ENCODE measurements at regions not wholly inside any gene's neighbourhood (a gene's known extent, or its start where the extent isn't known, plus 50 kb on each side); places are given as distances from the start of the nearest gene placed in this dataset.
"Not testable (repeated sequence)": the region's sequence is repeated elsewhere in the genome, so short reads cannot be mapped to it uniquely, and the experiment has no call there.

DNA sequence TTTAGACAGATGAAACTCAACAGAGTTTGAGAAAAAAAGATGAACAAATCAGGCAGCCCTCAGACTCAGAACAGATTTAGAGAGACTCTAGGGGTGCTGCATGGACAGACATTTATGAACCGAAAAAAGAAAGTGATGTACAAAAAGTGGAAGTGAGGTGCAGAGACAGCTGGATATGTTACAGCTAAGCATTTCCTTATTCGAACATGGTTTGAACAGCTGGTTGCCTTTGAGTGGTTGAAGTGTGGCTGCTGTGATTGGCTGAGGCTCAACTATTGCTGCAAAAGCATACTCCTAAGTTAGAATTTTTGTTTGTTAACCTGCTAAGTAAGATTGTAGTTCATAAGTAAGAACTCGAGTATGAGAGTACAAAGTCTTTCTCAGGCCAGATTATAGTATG, 331.5 kb upstream of the PABPC4L start:
- Mint-ChIP-seq H3K9me3 (no peaks in the 10 kb centered on the region), H3K4me3 (no peak overlapping the region), H3K4me1 (no peaks in the 10 kb centered on the region), H3K27me3 (no peaks in the 10 kb centered on the region), H3K27ac (no peak overlapping the region)
- DNase-seq (no peak), ATAC-seq (no peak)

GRCh38 chr4:134531013-134531412, 329.4 kb upstream of the PABPC4L start:
- H3K27ac Mint-ChIP-seq = no peak overlapping the region
- DNase-seq (no peak), ATAC-seq (no peak)
- no peak overlapping the region for H3K4me3 Mint-ChIP-seq
- no peaks in the 10 kb centered on the region for H3K9me3 Mint-ChIP-seq
- no peaks in the 10 kb centered on the region for H3K4me1 Mint-ChIP-seq
- H3K27me3 Mint-ChIP-seq = no peaks in the 10 kb centered on the region

DNA sequence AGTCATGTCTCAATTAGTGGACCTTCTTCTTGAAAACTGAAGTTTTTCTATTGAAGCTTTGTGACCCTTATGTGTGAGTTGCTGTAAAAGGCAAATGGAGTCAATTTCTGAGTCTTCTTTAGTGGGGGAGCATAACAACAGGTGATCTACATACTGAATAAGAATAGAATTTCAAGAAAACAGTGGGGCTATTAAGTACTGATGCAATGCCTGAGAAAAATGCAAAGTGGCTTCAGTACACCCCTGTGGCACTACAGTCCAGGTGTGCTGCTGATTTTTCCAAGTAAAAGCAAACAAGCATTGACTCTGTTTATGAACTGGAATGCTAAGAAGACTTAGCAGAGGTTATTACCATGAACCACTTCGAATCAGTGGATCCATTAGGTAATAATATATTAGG, 328.0 kb upstream of the PABPC4L start:
- Mint-ChIP-seq H3K27me3 (no peaks in the 10 kb centered on the region), H3K4me1 (no peaks in the 10 kb centered on the region), H3K27ac (no peak overlapping the region), H3K9me3 (no peaks in the 10 kb centered on the region), H3K4me3 (no peak overlapping the region)
- ATAC-seq (no peak), DNase-seq (no peak)

GRCh38 chr4:134518574-134519217, 317.1 kb upstream of the PABPC4L start:
- Mint-ChIP-seq H3K9me3 (no peaks in the 10 kb centered on the region), H3K27ac (no peak overlapping the region), H3K4me3 (no peak overlapping the region), H3K4me1 (no peaks in the 10 kb centered on the region), H3K27me3 (no peaks in the 10 kb centered on the region)
- DNase-seq (no peak), ATAC-seq (no peak)

DNA sequence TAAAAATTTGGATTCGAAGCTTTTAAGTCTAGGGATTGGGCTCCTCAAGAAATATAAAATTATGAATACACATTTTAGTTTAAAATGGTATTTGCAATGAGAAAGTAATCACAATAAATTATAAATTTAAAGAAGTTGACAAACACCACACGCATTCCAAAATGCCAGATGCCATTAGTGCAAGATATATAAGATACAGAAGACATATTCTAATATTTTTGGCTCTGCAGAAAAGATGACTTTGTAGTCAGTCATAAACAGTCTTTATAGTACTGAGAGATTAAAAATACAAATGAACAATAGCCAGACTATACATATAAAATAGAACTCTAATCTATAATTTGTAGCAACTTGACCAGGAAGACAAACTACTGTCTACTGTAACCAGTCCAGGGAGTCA, 309.0 kb upstream of the PABPC4L start:
- peaks cover 5 to 22% of the 10 kb centered on the region in 2 donors for H3K9me3 Mint-ChIP-seq
- no peaks in the 10 kb centered on the region for H3K27me3 Mint-ChIP-seq
- no peak for DNase-seq
- no peaks in the 10 kb centered on the region for H3K4me1 Mint-ChIP-seq
- H3K4me3 Mint-ChIP-seq = no peak overlapping the region
- ATAC-seq = no peak
- no peak overlapping the region for H3K27ac Mint-ChIP-seq

- no peak for ATAC-seq
- no peak overlapping the region for H3K27ac Mint-ChIP-seq
- DNase-seq = no peak
- H3K9me3 Mint-ChIP-seq = peaks cover 5 to 17% of the 10 kb centered on the region in 2 donors
- H3K4me3 Mint-ChIP-seq = no peak overlapping the region
- H3K4me1 Mint-ChIP-seq = no peaks in the 10 kb centered on the region
- H3K27me3 Mint-ChIP-seq = no peaks in the 10 kb centered on the region
Observed at GRCh38 chr4:134505511-134505910, 303.9 kb upstream of the PABPC4L start.

GRCh38 chr4:134501973-134502643, 300.5 kb upstream of the PABPC4L start:
- no peak for ATAC-seq

DNA sequence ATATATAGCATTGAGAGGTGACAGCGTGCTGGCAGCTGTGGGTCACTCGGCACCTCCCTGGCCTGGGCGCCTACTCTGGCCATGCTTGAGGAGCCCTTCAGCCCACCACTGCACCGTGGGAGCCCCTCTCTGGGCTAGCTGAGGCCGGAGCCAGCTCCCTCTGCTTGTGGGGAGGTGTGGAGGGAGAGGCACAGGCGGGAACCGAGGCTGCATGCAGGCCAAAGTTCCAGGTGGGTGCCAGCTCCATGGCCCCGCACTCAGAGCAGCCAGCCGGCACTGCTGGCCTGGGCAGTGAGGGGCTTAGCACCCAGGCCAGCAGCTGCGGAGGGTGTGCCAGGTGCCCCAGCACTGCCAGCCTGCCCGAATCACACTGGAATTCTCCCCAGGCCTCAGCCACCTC, 299.9 kb upstream of the PABPC4L start:
- not testable (repeated sequence) for H3K27me3 Mint-ChIP-seq, ATAC-seq, H3K9me3 Mint-ChIP-seq, DNase-seq, H3K27ac Mint-ChIP-seq, H3K4me3 Mint-ChIP-seq, H3K4me1 Mint-ChIP-seq

More at GRCh38 chr4:134501973-134502643, 300.5 kb upstream of the PABPC4L start:
- no peaks in the 10 kb centered on the region for H3K9me3 Mint-ChIP-seq
- no peaks in the 10 kb centered on the region for H3K4me1 Mint-ChIP-seq
- H3K27ac Mint-ChIP-seq = no peak overlapping the region
- DNase-seq = no peak
- no peak overlapping the region for H3K4me3 Mint-ChIP-seq
- no peaks in the 10 kb centered on the region for H3K27me3 Mint-ChIP-seq

DNA sequence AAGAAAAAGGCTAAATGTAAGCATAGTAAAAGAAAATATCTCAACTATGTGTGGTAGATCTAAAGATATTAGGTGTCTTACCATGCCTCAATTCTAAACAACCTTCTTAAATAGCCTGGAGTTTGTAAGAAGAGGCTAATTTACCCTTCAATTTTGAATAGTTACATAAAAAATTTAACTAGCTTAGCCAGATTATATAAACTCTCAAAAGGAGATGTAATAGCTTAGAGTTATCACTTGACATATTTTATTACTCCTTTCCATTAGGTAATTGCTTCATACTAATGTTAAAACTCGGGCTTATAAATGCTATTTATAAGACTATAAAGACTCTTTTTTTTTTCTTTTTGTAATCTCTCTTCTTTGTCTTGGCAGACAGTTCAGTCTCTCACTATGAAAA, 297.5 kb upstream of the PABPC4L start:
- DNase-seq = no peak
- H3K4me1 Mint-ChIP-seq = no peaks in the 10 kb centered on the region
- H3K4me3 Mint-ChIP-seq = no peak overlapping the region
- H3K9me3 Mint-ChIP-seq = no peaks in the 10 kb centered on the region
- no peak overlapping the region for H3K27ac Mint-ChIP-seq
- H3K27me3 Mint-ChIP-seq = no peaks in the 10 kb centered on the region
- ATAC-seq = no peak

DNA sequence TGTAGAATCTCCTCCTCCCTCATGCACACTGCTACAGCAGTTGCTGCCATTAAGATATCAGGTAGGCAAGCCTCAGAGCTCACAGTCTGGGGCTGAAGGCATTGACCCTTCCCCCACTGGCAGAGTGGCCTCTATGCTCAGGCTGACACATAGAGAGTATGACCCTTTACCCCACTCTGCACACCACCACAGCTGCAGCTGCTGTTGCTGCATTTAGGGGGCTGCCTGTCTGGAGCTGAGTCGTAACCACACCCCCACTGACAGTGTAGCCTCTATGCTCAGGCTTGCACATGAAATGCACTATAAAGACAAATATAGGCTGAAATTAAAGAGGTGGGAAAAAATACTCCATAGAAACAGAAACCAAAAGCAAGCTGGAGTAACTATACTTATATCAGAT, 289.3 kb upstream of the PABPC4L start:
- DNase-seq (no peak), ATAC-seq (no peak)
- no peak overlapping the region for H3K4me3 Mint-ChIP-seq
- no peaks in the 10 kb centered on the region for H3K27me3 Mint-ChIP-seq
- no peak overlapping the region for H3K27ac Mint-ChIP-seq
- H3K4me1 Mint-ChIP-seq = no peaks in the 10 kb centered on the region
- H3K9me3 Mint-ChIP-seq = peaks cover 6 to 20% of the 10 kb centered on the region in 2 donors

DNA sequence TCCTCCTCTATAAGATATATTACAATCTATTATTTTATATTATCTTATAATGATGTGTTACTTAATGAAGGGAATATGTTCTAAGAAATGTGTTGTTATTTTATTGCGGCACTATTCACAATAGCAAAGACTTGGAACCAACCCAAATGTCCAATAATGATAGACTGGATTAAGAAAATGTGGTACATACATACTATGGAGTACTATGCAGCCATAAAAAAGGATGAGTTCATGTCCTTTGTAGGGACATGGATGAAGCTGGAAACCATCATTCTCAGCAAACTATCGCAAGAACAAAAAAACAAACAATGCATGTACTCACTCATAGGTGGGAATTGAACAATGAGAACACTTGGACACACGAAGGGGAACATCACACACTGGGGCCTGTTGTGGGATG, 281.9 kb upstream of the PABPC4L start:
- DNase-seq, H3K27me3 Mint-ChIP-seq, ATAC-seq, H3K27ac Mint-ChIP-seq, H3K4me1 Mint-ChIP-seq, H3K4me3 Mint-ChIP-seq: not testable (repeated sequence)
- H3K9me3 Mint-ChIP-seq = peaks cover 0 to 16% of the 10 kb centered on the region in 2 donors

GRCh38 chr4:134471569-134471968, 270.0 kb upstream of the PABPC4L start:
- Mint-ChIP-seq H3K27ac (no peak overlapping the region), H3K27me3 (no peaks in the 10 kb centered on the region), H3K4me3 (no peak overlapping the region), H3K9me3 (peaks cover 5 to 13% of the 10 kb centered on the region in 2 donors), H3K4me1 (no peaks in the 10 kb centered on the region)
- ATAC-seq = no peak
- no peak for DNase-seq

DNA sequence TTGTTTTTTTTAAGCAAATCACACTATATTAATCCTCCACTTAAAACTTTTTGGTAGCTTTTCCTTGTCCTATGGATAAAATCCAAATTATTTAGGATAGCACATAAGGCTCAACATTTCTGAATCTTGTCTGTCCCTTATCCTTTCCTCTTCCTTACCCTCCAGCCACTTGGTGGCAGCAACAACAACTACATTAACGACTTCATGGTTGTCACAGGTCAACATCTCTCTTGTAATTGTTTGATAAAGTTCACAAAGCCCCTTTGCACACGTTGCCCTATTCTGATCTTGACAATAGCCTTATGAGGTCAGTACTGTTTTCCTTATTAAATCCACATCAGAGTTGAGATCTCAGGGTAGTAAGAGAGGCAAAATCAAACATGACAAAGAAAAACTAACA, 269.0 kb upstream of the PABPC4L start:
- Mint-ChIP-seq H3K9me3 (peaks cover 5 to 13% of the 10 kb centered on the region in 2 donors), H3K27me3 (no peaks in the 10 kb centered on the region), H3K27ac (no peak overlapping the region), H3K4me1 (no peaks in the 10 kb centered on the region), H3K4me3 (no peak overlapping the region)
- ATAC-seq (no peak), DNase-seq (no peak)

DNA sequence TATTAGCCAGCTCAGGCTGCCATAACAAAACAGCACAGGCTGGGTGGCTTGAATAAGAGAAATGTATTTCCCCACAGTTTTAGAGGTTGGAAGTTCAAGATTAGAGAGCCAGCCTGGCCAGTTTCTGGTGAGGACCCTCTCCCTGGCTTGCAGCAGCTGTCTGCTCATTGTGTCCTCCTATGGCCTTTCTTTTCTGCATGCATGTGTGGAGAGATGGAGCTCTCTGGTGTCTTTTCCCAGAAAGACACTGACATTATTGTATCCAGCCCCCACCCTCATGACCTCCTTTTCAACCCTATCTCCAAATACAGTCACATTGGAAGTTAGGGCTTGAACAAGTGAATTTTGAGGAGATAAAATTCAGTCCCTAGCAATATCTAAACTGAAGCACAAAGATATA, 263.8 kb upstream of the PABPC4L start:
- Mint-ChIP-seq H3K27ac (no peak overlapping the region), H3K27me3 (no peaks in the 10 kb centered on the region), H3K4me1 (no peaks in the 10 kb centered on the region)

GRCh38 chr4:134463771-134464170, 262.2 kb upstream of the PABPC4L start:
- ATAC-seq (no peak), DNase-seq (no peak)
- H3K9me3 Mint-ChIP-seq = peaks cover 15% of the 10 kb centered on the region in 2 donors
- no peaks in the 10 kb centered on the region for H3K27me3 Mint-ChIP-seq
- H3K27ac Mint-ChIP-seq = no peak overlapping the region
- no peak overlapping the region for H3K4me3 Mint-ChIP-seq
- H3K4me1 Mint-ChIP-seq = no peaks in the 10 kb centered on the region

More for the DNA sequence above, 263.8 kb upstream of the PABPC4L start:
- ATAC-seq (no peak), DNase-seq (no peak)
- no peak overlapping the region for H3K4me3 Mint-ChIP-seq
- peaks cover 6 to 11% of the 10 kb centered on the region in 2 donors for H3K9me3 Mint-ChIP-seq

- H3K9me3 Mint-ChIP-seq = peaks cover 0 to 4% of the 10 kb centered on the region in 2 donors
- DNase-seq = no peak
- H3K4me1 Mint-ChIP-seq = no peaks in the 10 kb centered on the region
- no peak overlapping the region for H3K27ac Mint-ChIP-seq
- no peak for ATAC-seq
- H3K4me3 Mint-ChIP-seq = no peak overlapping the region
- H3K27me3 Mint-ChIP-seq = no peaks in the 10 kb centered on the region
Observed at GRCh38 chr4:134426821-134427220, 225.2 kb upstream of the PABPC4L start.

DNA sequence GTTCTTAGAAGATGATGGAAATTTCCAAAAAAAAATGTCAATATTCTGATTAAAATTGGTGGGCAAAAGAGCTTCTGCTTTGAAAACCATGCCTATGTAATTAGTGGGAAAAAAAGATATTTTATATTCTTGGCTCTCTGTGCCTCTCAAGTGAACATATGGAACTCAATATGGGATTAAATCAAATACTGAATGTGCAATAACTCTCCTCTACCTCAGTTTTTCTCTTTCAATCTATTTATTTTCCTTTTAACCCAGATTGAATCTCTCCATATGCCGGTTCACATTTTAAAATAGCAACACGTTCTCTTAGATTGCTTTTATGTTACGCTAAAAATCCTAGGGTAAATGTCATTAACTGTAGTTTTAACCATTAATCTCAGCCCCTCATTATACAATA, 224.2 kb upstream of the PABPC4L start:
- Mint-ChIP-seq H3K27ac (no peak overlapping the region), H3K27me3 (no peaks in the 10 kb centered on the region), H3K4me3 (no peak overlapping the region), H3K4me1 (no peaks in the 10 kb centered on the region), H3K9me3 (peaks cover 0 to 4% of the 10 kb centered on the region in 2 donors)
- DNase-seq (no peak), ATAC-seq (no peak)
